ENCODE measurements at regions not wholly inside any gene's neighbourhood (a gene's known extent, or its start where the extent isn't known, plus 50 kb on each side); places are given as distances from the start of the nearest gene placed in this dataset.
A peak's percentile ranks its signal among the peaks of the same experiment; 100 is the strongest.

DNA sequence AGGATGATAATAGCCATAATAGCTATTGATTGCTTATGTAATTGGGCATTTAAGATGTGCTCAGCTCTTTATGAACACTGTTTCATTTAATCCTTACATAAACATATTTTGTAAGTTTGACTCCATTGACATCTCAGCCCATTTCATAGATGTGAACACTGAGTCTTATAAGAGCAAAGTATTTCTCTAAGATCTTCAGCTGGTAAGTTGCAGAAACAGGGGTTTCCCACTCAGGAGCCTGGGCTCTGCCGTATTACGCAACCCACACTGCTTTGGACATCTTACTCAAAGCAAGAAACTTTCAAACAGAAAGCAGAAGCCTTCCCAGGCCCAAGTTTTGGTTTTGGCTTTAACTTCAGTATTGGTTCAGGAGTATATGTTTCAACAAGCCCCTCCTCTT is 705.1 kb downstream of the MED13L start:
- TF ChIP-seq, protein P1, sequence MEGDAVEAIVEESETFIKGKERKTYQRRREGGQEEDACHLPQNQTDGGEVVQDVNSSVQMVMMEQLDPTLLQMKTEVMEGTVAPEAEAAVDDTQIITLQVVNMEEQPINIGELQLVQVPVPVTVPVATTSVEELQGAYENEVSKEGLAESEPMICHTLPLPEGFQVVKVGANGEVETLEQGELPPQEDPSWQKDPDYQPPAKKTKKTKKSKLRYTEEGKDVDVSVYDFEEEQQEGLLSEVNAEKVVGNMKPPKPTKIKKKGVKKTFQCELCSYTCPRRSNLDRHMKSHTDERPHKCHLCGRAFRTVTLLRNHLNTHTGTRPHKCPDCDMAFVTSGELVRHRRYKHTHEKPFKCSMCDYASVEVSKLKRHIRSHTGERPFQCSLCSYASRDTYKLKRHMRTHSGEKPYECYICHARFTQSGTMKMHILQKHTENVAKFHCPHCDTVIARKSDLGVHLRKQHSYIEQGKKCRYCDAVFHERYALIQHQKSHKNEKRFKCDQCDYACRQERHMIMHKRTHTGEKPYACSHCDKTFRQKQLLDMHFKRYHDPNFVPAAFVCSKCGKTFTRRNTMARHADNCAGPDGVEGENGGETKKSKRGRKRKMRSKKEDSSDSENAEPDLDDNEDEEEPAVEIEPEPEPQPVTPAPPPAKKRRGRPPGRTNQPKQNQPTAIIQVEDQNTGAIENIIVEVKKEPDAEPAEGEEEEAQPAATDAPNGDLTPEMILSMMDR (conservative IDR thresholded peaks at IDR 0.05 in 1 of 2, IDR thresholded peaks at IDR 0.05 in 1 of 2; ENCODE audit: low read depth in 1 of 2, low read length in 2 of 2), result no peak
- TF ChIP-seq EZH2 (IDR thresholded peaks at IDR 0.05; ENCODE audit: low read length, missing control alignments), result no peak
- H3K4me2 ChIP-seq (ENCODE audit: extremely low read depth, insufficient read depth, low read length), result no peak overlapping the region

DNA sequence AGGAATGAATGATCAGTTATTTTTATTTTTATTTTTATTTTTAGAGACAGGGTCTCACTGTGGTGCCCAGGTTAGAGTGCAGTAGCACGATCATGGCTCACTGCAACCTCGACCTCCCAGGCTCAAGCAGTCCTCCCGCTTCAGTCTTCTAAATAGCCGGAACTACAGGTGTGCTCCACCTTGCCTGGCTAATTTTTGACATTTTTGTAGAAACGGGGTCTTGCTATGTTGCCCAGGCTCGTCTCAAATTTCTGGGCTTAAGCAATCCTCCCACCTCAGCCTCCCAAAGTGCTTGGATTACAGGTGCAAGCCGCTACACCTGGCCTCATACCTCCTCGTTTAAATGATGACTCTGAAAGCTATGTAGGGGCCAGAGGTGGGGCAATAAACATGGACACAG is 706.0 kb downstream of the MED13L start:
- TF ChIP-seq, protein P1 (conservative IDR thresholded peaks at IDR 0.05 in 1 of 2, IDR thresholded peaks at IDR 0.05 in 1 of 2; ENCODE audit: low read depth in 1 of 2, low read length in 2 of 2), result no peak
- TF ChIP-seq EZH2 (IDR thresholded peaks at IDR 0.05; ENCODE audit: low read length, missing control alignments), result no peak
- no peaks in the 10 kb centered on the region for H4K20me1 ChIP-seq (ENCODE audit: control insufficient read depth, extremely low read depth, insufficient read depth, low read length)
- no peaks in the 10 kb centered on the region for H3K9me3 ChIP-seq (ENCODE audit: control insufficient read depth, insufficient read depth, low read depth, low read length)
- no peak overlapping the region for H2AFZ ChIP-seq (ENCODE audit: low read length)
- no peak for DNase-seq (ENCODE audit: low read depth in 2 of 2)
- no peak overlapping the region for H3K27ac ChIP-seq (ENCODE audit: insufficient read depth, low read length)
- no peaks in the 10 kb centered on the region for H3K79me2 ChIP-seq (ENCODE audit: control insufficient read depth, insufficient read depth, low read length)
- no peak overlapping the region for H3K4me3 ChIP-seq (replicated peaks in 1 of 4; ENCODE audit: control extremely low read depth in 1 of 4, insufficient read depth in 1 of 4, low read depth in 3 of 4, low read length in 4 of 4)
- H3K4me2 ChIP-seq (ENCODE audit: extremely low read depth, insufficient read depth, low read length), result no peak overlapping the region
- H3K36me3 ChIP-seq (ENCODE audit: control insufficient read depth, insufficient read depth, low read length), result no peaks in the 10 kb centered on the region
- H3K27me3 ChIP-seq (ENCODE audit: control insufficient read depth, insufficient read depth, low read length), result no peaks in the 10 kb centered on the region
- H3K4me1 ChIP-seq (ENCODE audit: control insufficient read depth, extremely low read depth, insufficient read depth, low read length), result no peaks in the 10 kb centered on the region
- H3K9ac ChIP-seq (ENCODE audit: insufficient read depth, low read length), result no peak overlapping the region

More for the DNA sequence above, 705.1 kb downstream of the MED13L start:
- no peak overlapping the region for H3K9ac ChIP-seq (ENCODE audit: insufficient read depth, low read length)
- no peak overlapping the region for H3K27ac ChIP-seq (ENCODE audit: insufficient read depth, low read length)
- no peak overlapping the region for H3K4me3 ChIP-seq (replicated peaks in 1 of 4; ENCODE audit: control extremely low read depth in 1 of 4, insufficient read depth in 1 of 4, low read depth in 3 of 4, low read length in 4 of 4)
- H3K9me3 ChIP-seq (ENCODE audit: control insufficient read depth, insufficient read depth, low read depth, low read length), result no peaks in the 10 kb centered on the region
- H3K79me2 ChIP-seq (ENCODE audit: control insufficient read depth, insufficient read depth, low read length), result no peaks in the 10 kb centered on the region
- peak in 1 of 2 donors; percentile 25 for DNase-seq (ENCODE audit: low read depth in 2 of 2)
- no peaks in the 10 kb centered on the region for H3K27me3 ChIP-seq (ENCODE audit: control insufficient read depth, insufficient read depth, low read length)
- no peaks in the 10 kb centered on the region for H3K36me3 ChIP-seq (ENCODE audit: control insufficient read depth, insufficient read depth, low read length)
- no peaks in the 10 kb centered on the region for H4K20me1 ChIP-seq (ENCODE audit: control insufficient read depth, extremely low read depth, insufficient read depth, low read length)
- H3K4me1 ChIP-seq (ENCODE audit: control insufficient read depth, extremely low read depth, insufficient read depth, low read length), result no peaks in the 10 kb centered on the region
- H2AFZ ChIP-seq (ENCODE audit: low read length), result no peak overlapping the region

DNA sequence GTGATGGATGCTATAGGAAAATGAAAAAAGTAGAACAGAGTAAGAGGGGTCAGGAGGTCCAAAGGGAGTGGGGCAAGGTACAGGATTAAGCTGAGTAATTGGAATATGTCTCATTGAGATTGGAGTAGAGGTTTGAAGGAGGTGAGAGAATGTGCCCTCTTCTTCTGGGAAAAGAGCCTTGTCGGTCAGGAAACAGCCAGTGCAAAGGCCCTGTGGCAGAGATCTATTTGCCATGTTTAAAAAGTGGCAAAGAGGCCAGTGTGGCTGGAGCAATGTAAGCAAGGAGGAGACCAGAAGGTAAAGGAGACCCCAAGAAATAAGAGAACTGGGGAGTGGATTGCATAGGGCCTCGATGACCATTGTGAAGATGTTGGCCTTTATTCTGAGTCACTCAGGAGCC is 706.5 kb downstream of the MED13L start:
- no peak overlapping the region for H3K9ac ChIP-seq (ENCODE audit: insufficient read depth, low read length)
- no peaks in the 10 kb centered on the region for H3K9me3 ChIP-seq (ENCODE audit: control insufficient read depth, insufficient read depth, low read depth, low read length)
- no peaks in the 10 kb centered on the region for H3K79me2 ChIP-seq (ENCODE audit: control insufficient read depth, insufficient read depth, low read length)
- H3K4me1 ChIP-seq (ENCODE audit: control insufficient read depth, extremely low read depth, insufficient read depth, low read length), result no peaks in the 10 kb centered on the region
- H3K4me3 ChIP-seq (replicated peaks in 1 of 4; ENCODE audit: control extremely low read depth in 1 of 4, insufficient read depth in 1 of 4, low read depth in 3 of 4, low read length in 4 of 4), result no peak overlapping the region
- no peak for TF ChIP-seq EZH2 (IDR thresholded peaks at IDR 0.05; ENCODE audit: low read length, missing control alignments)
- TF ChIP-seq, protein P1 (conservative IDR thresholded peaks at IDR 0.05 in 1 of 2, IDR thresholded peaks at IDR 0.05 in 1 of 2; ENCODE audit: low read depth in 1 of 2, low read length in 2 of 2), result no peak
- DNase-seq (ENCODE audit: low read depth in 2 of 2), result no peak
- H3K27me3 ChIP-seq (ENCODE audit: control insufficient read depth, insufficient read depth, low read length), result no peaks in the 10 kb centered on the region
- no peak overlapping the region for H2AFZ ChIP-seq (ENCODE audit: low read length)
- H4K20me1 ChIP-seq (ENCODE audit: control insufficient read depth, extremely low read depth, insufficient read depth, low read length), result no peaks in the 10 kb centered on the region
- H3K36me3 ChIP-seq (ENCODE audit: control insufficient read depth, insufficient read depth, low read length), result no peaks in the 10 kb centered on the region
- no peak overlapping the region for H3K4me2 ChIP-seq (ENCODE audit: extremely low read depth, insufficient read depth, low read length)
- no peak overlapping the region for H3K27ac ChIP-seq (ENCODE audit: insufficient read depth, low read length)

Data from fibroblast of lung (primary cell).